ENCODE measurements at regions not wholly inside any gene's neighbourhood (a gene's known extent, or its start where the extent isn't known, plus 50 kb on each side); places are given as distances from the start of the nearest gene placed in this dataset.
"Not testable (repeated sequence)": the region's sequence is repeated elsewhere in the genome, so short reads cannot be mapped to it uniquely, and the experiment has no call there.

DNA sequence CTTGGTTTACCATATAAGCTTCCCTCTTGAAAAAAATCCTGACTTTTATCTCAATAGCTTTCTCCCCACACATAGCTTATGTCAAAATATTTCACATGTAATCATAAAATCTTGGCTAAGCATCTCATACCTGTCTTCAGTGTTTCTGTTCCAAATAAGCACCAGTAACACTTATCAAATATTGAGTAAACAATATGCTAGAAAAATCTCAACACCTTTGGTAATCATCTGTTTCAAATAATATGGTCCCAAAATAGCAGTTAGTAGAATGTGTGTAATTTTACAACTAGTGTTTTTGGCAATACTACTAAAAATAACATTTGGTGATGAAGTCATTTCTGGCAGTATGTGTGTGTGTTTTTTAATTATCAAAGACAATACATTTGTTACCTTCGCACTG is 2138.2 kb downstream of the PCDH7 start:
- intact Hi-C loops (cut with DNase I): no loop called here
- no peak for ATAC-seq

DNA sequence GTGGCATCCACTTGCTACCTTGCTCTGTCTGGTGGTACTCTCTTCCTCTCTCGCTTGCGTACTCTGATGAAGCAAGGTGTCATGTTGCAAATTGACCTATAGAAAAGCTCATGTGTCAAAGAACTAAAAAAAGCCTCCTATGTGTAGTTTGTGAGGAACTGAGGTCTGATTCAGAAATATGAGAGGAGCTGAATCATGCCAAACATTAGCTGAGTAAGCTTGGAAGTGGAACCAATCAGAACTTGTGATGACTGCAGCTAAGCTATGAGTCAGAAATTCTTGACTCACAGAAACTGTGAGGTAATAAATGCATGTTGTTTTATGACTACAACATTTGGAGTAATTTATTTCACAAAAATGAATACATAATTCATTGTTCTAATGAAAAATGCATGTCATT is 2138.8 kb downstream of the PCDH7 start:
- ATAC-seq: no peak
- no peak for DNase-seq (ENCODE audit: low spot score)
- intact Hi-C loops (cut with DNase I): no loop called here

More for the DNA sequence above, 2138.2 kb downstream of the PCDH7 start:
- DNase-seq (ENCODE audit: low spot score): no peak

DNA sequence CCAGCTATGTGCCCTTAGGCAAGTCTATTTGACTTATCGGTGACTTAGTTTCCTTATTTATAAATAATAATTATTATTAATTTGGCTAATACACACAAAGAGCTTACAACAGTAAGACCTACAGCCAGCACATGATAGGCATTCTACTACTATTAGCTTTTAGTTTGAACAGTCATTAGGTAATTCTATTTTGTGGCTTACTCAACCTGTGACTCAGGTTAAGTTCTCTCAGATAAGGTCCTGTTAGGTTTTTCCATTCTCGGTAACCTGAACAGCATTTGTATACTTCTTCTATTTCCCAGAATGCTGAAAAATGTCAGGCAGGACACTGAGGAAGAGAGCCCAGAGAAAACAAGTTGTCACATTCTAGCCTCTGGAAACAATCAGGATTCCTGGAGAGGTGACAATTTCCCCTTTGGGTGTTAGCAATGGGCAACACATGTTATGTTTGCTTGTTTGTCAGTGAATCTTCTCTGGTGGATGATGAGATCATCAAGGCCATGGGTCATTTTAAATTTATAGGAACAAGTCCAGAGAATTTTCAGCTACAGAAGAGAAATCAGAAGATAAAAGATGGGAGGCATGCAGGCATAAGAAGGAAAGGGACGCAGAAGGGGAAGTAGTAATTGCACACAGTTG is 2144.7 kb downstream of the PCDH7 start:
- no peak for ATAC-seq
- intact Hi-C loops (cut with DNase I): no loop called here
- DNase-seq (ENCODE audit: low spot score): no peak

DNA sequence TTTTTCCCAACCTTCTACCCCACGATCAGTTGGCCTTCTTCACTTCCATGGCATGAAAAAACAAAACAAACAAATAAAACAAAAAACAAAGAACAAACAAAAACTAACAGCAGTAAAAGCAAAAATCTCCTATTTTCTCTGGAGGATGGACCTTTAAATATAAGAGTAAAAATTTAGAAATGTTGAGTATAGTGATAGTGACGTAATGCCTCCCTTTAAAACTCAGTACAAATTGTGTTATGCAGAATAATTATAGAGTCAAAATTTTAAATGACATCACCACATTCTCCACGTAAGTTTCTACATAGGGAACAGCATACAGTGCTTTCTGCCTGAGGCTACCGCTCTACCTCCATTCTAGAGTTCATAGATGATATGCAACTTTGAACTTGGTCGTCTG is 2156.4 kb downstream of the PCDH7 start:
- no peak for ATAC-seq
- no peak for DNase-seq (ENCODE audit: low spot score)
- intact Hi-C loops (cut with DNase I): no loop called here

DNA sequence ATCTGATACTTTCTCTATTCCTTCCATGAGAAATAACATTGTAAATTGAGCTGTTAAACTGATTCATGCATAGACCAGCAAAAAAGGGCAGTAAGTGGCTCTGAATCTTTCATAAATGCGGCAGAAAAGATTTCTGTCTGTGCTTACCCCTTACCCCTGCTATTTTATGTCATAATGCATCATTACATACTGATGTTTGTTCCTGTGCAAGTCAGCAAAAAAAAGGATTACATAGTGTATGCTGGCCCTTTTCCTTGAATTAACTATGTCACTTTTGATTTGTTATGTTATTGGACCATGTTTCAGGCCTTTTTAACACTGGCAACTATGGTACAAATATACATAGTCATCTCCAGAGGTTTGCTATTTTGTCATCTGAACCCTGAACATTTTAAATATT is 2159.7 kb downstream of the PCDH7 start:
- no peak for ATAC-seq
- no peak for DNase-seq (ENCODE audit: low spot score)
- intact Hi-C loops (cut with DNase I): no loop called here

DNA sequence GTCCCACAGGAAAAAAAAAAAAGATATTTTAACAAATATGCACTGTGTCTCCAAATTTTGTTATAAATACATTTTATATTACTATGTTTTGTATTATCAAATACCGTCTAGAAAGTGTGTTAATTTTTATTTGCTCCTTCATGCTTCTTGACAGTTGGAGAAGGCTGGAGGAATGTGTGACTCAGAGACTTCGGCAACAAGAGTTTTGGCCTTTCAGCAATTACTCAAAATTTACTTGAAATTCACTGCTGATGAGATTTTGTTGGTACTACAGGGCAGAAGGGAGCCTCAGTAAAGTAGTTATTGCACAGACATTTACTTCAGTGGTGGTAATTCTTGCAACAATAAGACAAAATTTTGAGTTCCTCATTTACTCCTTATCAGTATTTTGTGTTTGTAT is 2164.0 kb downstream of the PCDH7 start:
- ATAC-seq (no peak), DNase-seq (ENCODE audit: low spot score) (no peak)
- intact Hi-C loops (cut with DNase I): no loop called here

DNA sequence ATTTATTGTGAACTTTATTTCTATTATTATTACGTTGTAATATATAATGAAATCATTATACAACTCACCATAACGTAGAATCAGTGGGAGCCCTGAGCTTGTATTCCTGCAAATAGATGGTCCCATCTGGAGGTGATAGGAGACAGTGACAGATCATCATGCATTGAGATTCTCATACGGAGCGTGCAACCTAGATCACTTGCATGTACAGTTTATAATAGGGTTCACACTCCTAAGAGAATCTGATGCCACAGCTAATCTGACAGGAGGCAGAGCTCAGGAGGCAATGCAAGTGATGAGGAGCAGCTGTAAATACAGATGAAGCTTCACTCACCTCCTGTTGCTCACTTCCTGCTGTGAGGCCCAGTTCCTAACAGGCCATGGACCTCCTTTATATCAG is 2170.2 kb downstream of the PCDH7 start:
- ATAC-seq (no peak), DNase-seq (ENCODE audit: low spot score) (no peak)
- intact Hi-C loops (cut with DNase I): no loop called here

DNA sequence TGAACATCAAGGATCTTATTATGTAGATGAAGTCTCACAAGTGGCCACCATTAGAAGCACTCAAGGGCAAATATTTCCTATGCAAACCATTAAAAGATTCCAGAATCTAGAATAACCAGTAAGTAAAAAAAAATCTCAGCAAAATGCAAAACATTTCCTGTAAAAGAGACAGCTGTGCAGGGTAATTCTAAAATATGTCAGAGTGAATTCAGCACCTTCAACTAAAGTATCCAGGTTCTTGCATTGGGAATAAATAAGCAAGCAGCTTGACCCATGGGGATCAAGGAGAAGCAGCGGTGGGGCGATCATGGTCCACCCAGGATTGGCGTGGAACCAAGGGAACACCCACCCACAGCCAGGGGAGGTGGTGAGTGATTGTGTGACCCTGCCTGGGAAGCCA is 2188.9 kb downstream of the PCDH7 start:
- intact Hi-C loops (cut with DNase I): no loop called here
- DNase-seq (ENCODE audit: low spot score) (no peak), ATAC-seq (no peak)

DNA sequence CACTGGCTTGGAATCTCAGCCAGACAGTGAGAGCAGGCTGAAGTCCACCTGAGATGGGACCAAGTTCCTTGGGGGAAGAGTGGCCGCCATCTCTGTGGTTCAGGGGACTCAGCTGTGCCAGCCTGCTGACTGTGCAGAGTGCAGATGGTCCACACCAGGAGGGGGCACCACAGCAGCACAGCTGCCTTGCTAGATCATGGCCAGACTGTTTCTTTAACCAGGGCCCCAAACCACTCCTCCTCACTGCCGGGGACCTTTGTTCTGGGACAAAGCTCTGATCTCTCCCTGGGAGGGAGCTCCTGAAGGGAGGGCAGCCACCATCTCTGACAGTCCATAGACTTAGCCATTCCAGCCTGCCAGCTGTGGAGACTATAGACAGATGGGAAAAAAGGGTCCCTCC is 2189.6 kb downstream of the PCDH7 start:
- no peak for ATAC-seq
- no peak for DNase-seq (ENCODE audit: low spot score)
- intact Hi-C loops (cut with DNase I): no loop called here

DNA sequence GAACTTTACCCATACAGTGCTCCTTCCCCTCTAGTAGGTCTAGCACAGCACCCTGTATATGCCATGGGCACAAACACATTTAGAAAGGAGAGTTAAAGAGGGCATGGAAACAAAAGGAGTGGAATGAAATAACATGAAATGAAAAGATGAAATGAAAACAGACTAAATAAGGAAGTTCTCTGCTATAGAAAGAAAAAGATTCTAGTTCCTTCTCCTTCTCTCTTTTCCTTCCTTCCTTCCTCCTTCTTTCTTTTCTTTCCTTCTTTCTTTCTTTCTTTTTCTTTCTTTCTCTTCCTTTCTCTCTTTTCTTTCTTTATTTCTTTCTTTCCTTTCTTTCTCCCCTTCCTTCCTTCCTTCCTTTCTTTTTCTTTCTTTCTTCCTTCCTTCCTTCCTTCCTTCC is 2197.4 kb downstream of the PCDH7 start:
- ATAC-seq (no peak), DNase-seq (ENCODE audit: low spot score) (no peak)

DNA sequence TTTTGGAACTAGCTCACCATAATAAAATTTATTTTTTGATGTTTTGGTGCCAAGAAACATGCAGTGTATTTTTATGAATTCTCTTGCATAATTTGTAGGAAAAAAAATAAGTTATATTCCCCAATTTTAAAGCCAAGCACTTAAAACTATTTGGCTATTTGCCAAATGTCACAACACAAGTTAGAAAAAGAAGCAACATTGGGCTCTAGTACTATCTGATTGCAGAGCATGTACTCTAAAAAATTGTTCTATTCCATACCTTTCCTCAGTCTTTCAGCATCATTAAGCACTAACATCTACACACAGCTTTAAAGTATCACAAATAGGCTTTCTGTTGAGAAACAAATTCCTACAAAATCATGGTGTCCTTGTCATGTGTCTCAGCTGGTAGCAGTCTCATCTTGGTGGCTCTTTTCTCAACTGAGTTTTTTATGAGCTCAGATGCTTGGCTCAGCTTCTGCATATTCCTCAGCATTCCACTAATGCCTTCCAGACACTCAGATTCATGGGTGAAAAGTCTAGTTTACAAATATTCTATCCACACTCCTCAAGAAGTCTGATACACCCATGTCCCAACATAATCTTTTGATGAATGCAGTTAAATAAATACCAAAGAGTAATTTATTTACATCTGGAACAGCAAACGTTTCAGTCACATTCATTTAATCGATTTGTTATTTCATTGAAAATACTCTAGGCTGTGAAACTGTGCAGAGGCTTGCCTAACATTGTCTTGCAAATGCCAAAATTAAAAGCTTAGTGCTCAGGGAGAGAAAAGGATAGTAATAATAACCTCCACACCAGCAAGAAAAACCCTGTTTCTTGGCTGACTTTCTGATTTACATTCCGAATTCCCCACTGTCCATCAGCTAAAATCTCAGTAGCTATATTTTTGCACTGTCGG is 2209.9 kb downstream of the PCDH7 start:
- intact Hi-C loops (cut with DNase I): no loop called here
- DNase-seq (ENCODE audit: low spot score) (no peak), ATAC-seq (peak; percentile 69)

More for the DNA sequence above, 2197.4 kb downstream of the PCDH7 start:
- intact Hi-C loops (cut with DNase I): no loop called here

DNA sequence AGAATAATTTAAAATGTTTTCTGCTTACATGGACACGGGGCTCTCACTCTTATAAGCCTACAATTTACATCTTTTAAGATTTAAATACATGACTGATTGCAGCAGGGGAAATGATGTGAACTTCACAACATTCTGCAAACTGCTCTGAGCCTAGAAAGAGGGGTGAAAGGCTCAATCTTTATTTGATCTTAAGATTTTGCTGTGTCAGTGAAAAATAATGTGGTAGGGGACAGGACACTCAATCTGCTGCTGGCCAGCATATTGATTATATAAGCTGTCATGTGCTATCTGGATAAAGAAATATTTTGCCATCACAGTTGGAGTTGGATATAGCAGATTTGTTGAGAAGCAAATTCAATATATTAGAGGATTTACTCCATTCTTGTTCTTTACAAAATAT is 2210.5 kb downstream of the PCDH7 start:
- intact Hi-C loops (cut with DNase I): no loop called here
- no peak for ATAC-seq

DNA sequence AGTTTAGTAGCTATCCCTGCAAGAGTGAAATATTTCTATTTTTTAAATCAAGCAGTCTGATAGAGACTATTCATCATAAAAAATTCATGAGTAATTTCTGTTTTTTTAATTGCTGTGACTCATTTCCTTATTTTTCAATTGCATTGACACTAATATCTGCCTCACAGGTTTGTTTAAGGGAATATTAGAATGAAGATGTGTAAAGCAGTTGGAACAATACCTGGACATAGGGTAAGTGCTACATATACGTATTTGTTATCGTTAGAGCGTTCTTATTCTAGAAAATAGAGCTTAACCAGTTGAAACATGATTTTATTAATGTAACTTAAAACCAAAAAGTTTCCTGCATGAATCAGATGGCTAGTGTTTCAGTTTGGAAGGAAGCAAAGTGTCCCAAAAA is 2211.3 kb downstream of the PCDH7 start:
- intact Hi-C loops (cut with DNase I): no loop called here
- ATAC-seq (no peak), DNase-seq (ENCODE audit: low spot score) (no peak)

More for the DNA sequence above, 2210.5 kb downstream of the PCDH7 start:
- no peak for DNase-seq (ENCODE audit: low spot score)

DNA sequence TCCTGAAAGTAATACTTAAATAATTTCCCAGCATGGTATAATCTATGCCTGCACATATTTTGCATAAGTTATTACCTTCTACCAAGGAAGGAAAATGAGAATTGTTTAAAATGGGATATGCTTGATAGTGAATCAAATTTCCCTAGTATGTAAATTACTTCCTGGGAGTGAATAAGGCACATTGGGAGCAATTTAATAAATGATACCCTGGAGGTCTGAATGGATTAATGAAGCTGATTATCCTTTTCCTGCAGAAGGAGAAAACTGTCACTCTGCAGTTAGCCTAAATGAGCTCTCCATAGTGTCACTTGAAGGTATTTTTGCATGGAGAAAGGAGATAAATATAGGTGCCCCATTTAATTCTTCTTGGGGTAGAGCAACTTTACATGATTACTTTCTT is 2212.0 kb downstream of the PCDH7 start:
- intact Hi-C loops (cut with DNase I): no loop called here
- no peak for ATAC-seq
- no peak for DNase-seq (ENCODE audit: low spot score)

DNA sequence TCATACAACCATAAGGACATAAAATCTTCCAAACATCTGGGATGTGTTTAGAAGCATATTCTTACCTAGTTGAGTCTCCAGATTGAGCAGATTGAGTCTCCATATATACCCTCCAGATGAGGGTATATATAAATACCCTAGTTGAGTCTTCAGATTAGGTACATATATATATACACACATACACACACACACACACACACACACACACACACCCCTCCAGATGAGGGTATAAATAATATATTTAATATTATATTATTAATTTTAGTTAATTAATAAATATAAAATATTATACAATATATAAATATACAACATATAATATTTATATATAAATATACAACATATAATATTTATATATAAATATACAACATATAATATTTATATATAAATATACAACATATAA is 2219.1 kb downstream of the PCDH7 start:
- DNase-seq (ENCODE audit: low spot score); ATAC-seq; intact Hi-C loops (cut with DNase I): not testable (repeated sequence)

DNA sequence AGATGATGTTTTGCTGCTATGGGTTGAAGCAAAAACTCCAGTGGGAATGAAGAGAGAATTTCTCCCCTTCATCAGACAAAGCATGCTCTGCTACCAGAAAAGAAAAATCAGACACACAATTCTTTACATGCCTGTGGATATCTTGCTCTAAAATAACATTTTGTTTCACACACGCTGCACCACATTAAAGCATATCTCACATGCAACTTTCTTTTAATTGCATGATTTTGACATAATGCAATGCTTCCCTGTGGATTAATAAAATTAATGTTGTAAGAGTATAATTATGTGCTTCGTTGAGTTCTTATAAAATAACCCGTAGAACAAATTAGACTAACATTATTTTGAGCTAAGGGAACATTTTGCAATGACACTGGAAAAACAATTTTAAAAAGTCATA is 2230.7 kb downstream of the PCDH7 start:
- intact Hi-C loops (cut with DNase I): no loop called here
- ATAC-seq: no peak
- DNase-seq (ENCODE audit: low spot score): no peak

DNA sequence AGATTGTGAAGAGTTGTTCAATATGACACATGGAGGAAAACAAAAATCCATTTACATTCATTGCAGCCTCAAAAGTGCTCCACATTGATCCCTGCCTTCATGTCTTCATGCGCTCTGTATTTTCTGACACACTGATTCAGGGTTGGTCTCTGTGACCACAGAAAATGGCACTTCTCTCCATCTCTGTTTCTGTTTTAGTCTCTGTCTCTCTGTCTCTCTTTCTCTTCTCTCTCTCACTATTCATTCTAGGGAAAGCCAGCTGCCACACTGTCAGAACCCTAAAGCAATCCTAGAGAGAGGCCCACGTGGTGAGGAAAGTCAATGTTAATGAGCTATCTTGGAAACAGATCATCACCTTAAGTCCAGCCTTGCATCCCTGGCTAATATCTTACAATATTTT is 2238.4 kb downstream of the PCDH7 start:
- DNase-seq (ENCODE audit: low spot score): no peak
- intact Hi-C loops (cut with DNase I): no loop called here
- no peak for ATAC-seq

DNA sequence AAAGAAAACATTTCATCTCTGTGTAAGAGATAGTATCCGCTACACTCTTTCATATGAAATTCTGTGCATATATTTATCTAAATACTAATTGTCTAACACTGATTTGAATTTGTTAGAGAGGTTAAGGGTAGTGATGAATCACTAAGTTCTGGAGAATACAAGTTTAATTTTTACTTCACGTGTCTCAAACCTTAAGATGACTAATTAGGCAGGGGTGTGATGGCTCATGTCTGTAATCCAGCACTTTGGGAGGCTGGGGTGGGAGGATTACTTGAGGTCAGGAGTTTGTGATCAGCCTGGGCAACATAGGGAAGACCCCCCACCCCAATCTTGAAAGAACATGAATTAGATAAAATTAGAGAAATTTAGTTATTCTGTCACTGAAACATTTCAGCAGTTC is 2241.9 kb downstream of the PCDH7 start:
- ATAC-seq: no peak
- no peak for DNase-seq (ENCODE audit: low spot score)
- intact Hi-C loops (cut with DNase I): no loop called here

DNA sequence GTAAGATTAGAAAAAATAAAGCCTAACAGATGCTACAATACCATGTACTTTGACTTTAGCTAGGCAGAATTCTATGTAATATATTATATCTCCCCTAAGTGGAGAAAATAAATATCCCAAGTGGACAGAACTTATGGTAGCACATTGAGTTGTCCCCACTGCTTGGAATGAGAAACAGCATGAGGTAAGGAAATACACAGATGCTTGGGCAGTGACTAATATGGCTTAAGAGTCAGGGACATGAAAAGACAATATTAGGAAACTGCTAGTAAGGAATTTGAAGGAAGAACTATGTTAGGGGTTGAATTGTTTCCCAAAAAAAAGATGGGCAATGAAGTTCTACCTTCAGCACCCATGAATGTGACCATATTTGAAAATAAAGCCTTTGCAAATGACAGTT is 2265.1 kb downstream of the PCDH7 start:
- DNase-seq (ENCODE audit: low spot score) (no peak), ATAC-seq (no peak)
- intact Hi-C loops (cut with DNase I): no loop called here

DNA sequence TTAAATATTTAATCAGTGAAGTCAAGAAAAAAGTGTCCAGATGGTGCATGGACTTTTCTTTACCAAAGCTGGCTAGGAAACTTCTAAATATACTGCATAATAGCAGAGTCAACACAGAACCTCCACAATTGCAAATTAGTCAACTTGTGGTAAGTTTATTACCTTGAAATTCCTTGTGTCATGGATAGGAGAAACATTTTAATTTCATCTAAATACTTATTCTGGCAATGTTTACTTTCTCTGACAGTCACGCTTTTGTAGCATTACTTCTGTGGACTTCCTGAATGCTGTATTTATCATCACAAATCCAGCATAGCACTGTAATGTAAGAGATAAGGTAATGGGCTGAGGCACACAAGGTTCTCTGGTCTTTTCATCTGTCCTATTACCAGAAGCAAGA is 2266.1 kb downstream of the PCDH7 start:
- DNase-seq (ENCODE audit: low spot score) (no peak), ATAC-seq (no peak)
- intact Hi-C loops (cut with DNase I): no loop called here

DNA sequence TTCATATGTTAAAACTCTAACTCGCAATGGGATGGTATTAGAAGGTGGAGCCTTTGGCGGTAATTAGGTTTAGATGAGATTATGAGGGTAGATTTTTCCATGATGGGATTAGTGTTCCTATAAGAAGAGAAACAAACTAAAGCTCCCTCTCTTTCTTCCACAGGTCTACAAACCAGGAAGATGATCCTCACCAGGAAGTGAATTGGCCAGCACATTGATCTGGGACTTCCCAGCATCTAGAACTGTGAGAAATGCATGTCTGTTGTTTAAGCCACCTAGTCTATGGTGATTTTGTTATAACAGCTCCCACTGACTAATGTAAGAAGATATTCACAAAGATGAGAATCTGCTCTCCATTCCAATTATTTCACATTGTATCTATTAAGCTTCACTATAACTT is 2266.9 kb downstream of the PCDH7 start:
- DNase-seq (ENCODE audit: low spot score): no peak
- ATAC-seq: no peak
- intact Hi-C loops (cut with DNase I): no loop called here

Data from sciatic nerve (tissue), 2 donors.